ENCODE measurements at regions not wholly inside any gene's neighbourhood (a gene's known extent, or its start where the extent isn't known, plus 50 kb on each side); places are given as distances from the start of the nearest gene placed in this dataset.

DNA sequence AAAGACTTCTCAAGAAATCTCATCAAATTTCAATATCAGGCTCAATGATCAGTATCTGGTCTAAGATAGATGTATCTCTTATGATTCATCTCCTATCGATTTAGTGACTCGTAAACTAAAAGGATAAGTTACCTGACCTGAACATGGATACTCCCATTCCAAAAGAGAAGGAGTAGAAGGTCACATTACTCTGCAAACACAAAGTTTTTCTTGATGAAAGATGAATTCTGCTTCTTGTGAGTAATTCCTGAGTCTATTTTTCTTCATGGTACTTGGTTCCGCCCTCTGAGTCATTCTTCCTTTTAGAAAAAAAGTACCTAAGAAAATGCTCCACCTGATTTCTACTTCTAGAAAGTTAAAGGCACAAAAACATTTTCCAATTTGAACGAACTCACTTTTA, 223.1 kb upstream of the SLIT2 start:
- intact Hi-C loops (cut with DNase I; ENCODE audit: low total_unique reads) = no loop called here
- no peak for TF ChIP-seq POLR2A (IDR thresholded peaks at IDR 0.05)
- TF ChIP-seq, protein P1, sequence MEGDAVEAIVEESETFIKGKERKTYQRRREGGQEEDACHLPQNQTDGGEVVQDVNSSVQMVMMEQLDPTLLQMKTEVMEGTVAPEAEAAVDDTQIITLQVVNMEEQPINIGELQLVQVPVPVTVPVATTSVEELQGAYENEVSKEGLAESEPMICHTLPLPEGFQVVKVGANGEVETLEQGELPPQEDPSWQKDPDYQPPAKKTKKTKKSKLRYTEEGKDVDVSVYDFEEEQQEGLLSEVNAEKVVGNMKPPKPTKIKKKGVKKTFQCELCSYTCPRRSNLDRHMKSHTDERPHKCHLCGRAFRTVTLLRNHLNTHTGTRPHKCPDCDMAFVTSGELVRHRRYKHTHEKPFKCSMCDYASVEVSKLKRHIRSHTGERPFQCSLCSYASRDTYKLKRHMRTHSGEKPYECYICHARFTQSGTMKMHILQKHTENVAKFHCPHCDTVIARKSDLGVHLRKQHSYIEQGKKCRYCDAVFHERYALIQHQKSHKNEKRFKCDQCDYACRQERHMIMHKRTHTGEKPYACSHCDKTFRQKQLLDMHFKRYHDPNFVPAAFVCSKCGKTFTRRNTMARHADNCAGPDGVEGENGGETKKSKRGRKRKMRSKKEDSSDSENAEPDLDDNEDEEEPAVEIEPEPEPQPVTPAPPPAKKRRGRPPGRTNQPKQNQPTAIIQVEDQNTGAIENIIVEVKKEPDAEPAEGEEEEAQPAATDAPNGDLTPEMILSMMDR (IDR thresholded peaks at IDR 0.05) = no peak
- WGBS, 2 donors = 90 to 91% methylated on average over 4 of the region's 4 CpGs

GRCh38 chr4:20026456-20026855, 225.2 kb upstream of the SLIT2 start:
- H3K27ac ChIP-seq = no peak overlapping the region
- WGBS, 2 donors = 63 to 72% methylated on average over 2 of the region's 2 CpGs
- no peak for TF ChIP-seq POLR2A (IDR thresholded peaks at IDR 0.05)
- TF ChIP-seq, protein P1 (IDR thresholded peaks at IDR 0.05) = no peak
- H3K9me3 ChIP-seq = no peaks in the 10 kb centered on the region
- no peak for DNase-seq
- no peaks in the 10 kb centered on the region for H3K27me3 ChIP-seq
- no peaks in the 10 kb centered on the region for H3K4me1 ChIP-seq
- intact Hi-C loops (cut with DNase I; ENCODE audit: low total_unique reads) = no loop called here
- no peaks in the 10 kb centered on the region for H3K36me3 ChIP-seq (ENCODE audit: low read depth, missing control alignments)
- H3K4me3 ChIP-seq = no peak overlapping the region

More for the DNA sequence above, 223.1 kb upstream of the SLIT2 start:
- H3K36me3 ChIP-seq (ENCODE audit: low read depth, missing control alignments) = no peaks in the 10 kb centered on the region
- DNase-seq = no peak
- H3K27ac ChIP-seq = no peak overlapping the region
- H3K4me1 ChIP-seq = no peaks in the 10 kb centered on the region
- no peak overlapping the region for H3K4me3 ChIP-seq
- no peaks in the 10 kb centered on the region for H3K27me3 ChIP-seq
- H3K9me3 ChIP-seq = no peaks in the 10 kb centered on the region

- 90 to 93% methylated on average over 2 of the region's 2 CpGs for WGBS, 2 donors
- intact Hi-C loops (cut with DNase I; ENCODE audit: low total_unique reads) = no loop called here
Measured at GRCh38 chr4:20022471-20022870, 229.2 kb upstream of the SLIT2 start.

GRCh38 chr4:20020056-20020455, 231.6 kb upstream of the SLIT2 start:
- Histone ChIP-seq H3K9me3 (no peaks in the 10 kb centered on the region), H3K4me3 (no peak overlapping the region), H3K27ac (no peak overlapping the region), H3K27me3 (no peaks in the 10 kb centered on the region), H3K36me3 (ENCODE audit: low read depth, missing control alignments) (no peaks in the 10 kb centered on the region), H3K4me1 (no peaks in the 10 kb centered on the region)
- DNase-seq = no peak
- TF ChIP-seq POLR2A (IDR thresholded peaks at IDR 0.05) = no peak
- TF ChIP-seq, protein P1 (IDR thresholded peaks at IDR 0.05) = no peak
- 92 to 95% methylated on average over 2 of the region's 2 CpGs for WGBS, 2 donors
- intact Hi-C loops (cut with DNase I; ENCODE audit: low total_unique reads) = no loop called here

More at GRCh38 chr4:20022471-20022870, 229.2 kb upstream of the SLIT2 start:
- Histone ChIP-seq H3K27me3 (no peaks in the 10 kb centered on the region), H3K4me3 (no peak overlapping the region), H3K27ac (no peak overlapping the region), H3K36me3 (ENCODE audit: low read depth, missing control alignments) (no peaks in the 10 kb centered on the region), H3K9me3 (no peaks in the 10 kb centered on the region), H3K4me1 (no peaks in the 10 kb centered on the region)
- TF ChIP-seq, protein P1 (IDR thresholded peaks at IDR 0.05) = no peak
- no peak for TF ChIP-seq POLR2A (IDR thresholded peaks at IDR 0.05)
- DNase-seq = no peak

- no peaks in the 10 kb centered on the region for H3K9me3 ChIP-seq
- no peaks in the 10 kb centered on the region for H3K4me1 ChIP-seq
- WGBS, 2 donors = 96 to 99% methylated on average over 4 of the region's 4 CpGs
- H3K27ac ChIP-seq = no peak overlapping the region
- no peak overlapping the region for H3K4me3 ChIP-seq
- intact Hi-C loops (cut with DNase I; ENCODE audit: low total_unique reads) = no loop called here
- no peak for DNase-seq
- H3K27me3 ChIP-seq = no peaks in the 10 kb centered on the region
- TF ChIP-seq, protein P1 (IDR thresholded peaks at IDR 0.05) = no peak
- no peak for TF ChIP-seq POLR2A (IDR thresholded peaks at IDR 0.05)
- H3K36me3 ChIP-seq (ENCODE audit: low read depth, missing control alignments) = no peaks in the 10 kb centered on the region
Measured at GRCh38 chr4:20019310-20020015, 232.2 kb upstream of the SLIT2 start.

All from testis (tissue), 2 donors.